Activated T-helper 17 cell treated with anti-CD3 and anti-CD28 coated beads, Interleukin-2, amount 50 U/mL, for 72 hours (primary cell): ENCODE measurements at regions not wholly inside any gene's neighbourhood (a gene's known extent, or its start where the extent isn't known, plus 50 kb on each side); places are given as distances from the start of the nearest gene placed in this dataset.
"Not testable (repeated sequence)": the region's sequence is repeated elsewhere in the genome, so short reads cannot be mapped to it uniquely, and the experiment has no call there.

ENCODE experiments used
- ATAC-seq: fragments of 150-1000 bp; cut with Tn5 transposase; replicated peaks from 2 replicates; pipeline ENCODE4 v1.10.0; 2021; ENCODE audit warnings: mild to moderate bottlenecking, moderate library complexity
- H3K27ac Mint-ChIP-seq: one replicate; pipeline ENCODE4 v1.8.0; 2022; ENCODE audit warnings: mixed read lengths
- H3K27me3 Mint-ChIP-seq: one replicate; pipeline ENCODE4 v1.8.0; 2022; ENCODE audit warnings: mixed read lengths
- H3K36me3 Mint-ChIP-seq: one replicate; pipeline ENCODE4 v1.8.0; 2022; ENCODE audit warnings: low read depth, mild to moderate bottlenecking, mixed read lengths
- H3K4me1 Mint-ChIP-seq: one replicate; pipeline ENCODE4 v1.8.0; 2022; ENCODE audit warnings: mixed read lengths
- H3K4me3 Mint-ChIP-seq: one replicate; pipeline ENCODE4 v1.8.0; 2022; ENCODE audit warnings: mild to moderate bottlenecking, mixed read lengths
- H3K9me3 Mint-ChIP-seq: one replicate; pipeline ENCODE4 v1.8.0; 2022; ENCODE audit warnings: mixed read lengths

GRCh38 chr2:144771348-144771747, 251.4 kb upstream of the ZEB2 start:
- Mint-ChIP-seq H3K27me3 (peaks cover 9% of the 10 kb centered on the region), H3K4me3 (no peak overlapping the region), H3K27ac (no peak overlapping the region), H3K36me3 (no peaks in the 10 kb centered on the region), H3K9me3 (no peaks in the 10 kb centered on the region), H3K4me1 (no peaks in the 10 kb centered on the region)
- no peak for ATAC-seq

DNA sequence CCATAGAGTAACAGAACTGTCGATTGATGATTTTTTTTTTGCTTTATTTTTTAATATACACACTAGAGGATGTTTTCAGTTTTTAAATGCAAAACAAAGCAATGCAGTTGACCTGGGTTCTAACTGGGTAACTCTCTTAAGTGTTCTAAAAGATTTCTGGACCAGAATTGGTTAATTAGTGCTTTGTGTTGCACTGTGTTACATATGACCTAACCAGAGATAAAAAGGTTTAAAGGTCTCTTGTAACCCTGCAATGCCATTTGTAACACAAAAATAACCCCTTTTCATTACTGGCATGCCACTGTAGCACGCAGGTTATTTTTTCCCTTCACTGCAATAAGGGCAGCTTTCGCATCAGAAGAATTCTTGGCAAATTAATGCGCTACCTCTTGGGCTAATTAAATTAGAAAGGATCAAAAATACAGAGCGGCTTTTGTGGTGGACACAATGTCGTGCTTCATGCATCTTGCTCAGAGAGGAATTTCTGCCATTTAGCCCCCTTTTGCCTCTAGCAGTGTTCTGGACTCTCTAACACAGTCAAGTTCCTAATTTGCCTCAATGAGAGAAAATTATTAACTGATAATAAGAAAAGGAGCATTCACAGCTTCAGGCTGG, 250.8 kb upstream of the ZEB2 start:
- H3K9me3 Mint-ChIP-seq: no peaks in the 10 kb centered on the region

DNA sequence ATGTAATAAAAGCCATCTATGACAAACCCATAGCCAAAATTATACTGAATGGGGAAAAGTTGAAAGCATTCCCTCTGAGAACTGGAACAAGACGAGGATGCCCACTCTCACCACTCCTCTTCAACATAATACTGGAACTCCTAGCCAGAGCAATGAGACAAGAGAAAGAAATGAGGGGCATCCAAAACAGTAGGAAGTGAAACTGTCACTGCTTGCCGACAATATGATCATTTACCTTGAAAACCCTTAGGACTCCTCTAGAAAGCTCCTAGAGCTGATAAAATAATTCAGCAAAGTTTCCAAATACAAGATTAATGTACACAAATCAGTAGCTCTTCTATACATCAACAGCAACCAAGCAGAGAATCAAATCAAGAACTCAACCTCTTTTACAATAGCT, 241.0 kb upstream of the ZEB2 start:
- not testable (repeated sequence) for H3K4me3 Mint-ChIP-seq, H3K27ac Mint-ChIP-seq, H3K9me3 Mint-ChIP-seq, H3K4me1 Mint-ChIP-seq, ATAC-seq, H3K36me3 Mint-ChIP-seq
- H3K27me3 Mint-ChIP-seq: peaks cover 12% of the 10 kb centered on the region

More for the DNA sequence above, 250.8 kb upstream of the ZEB2 start:
- peaks cover 9% of the 10 kb centered on the region for H3K27me3 Mint-ChIP-seq
- H3K27ac Mint-ChIP-seq: no peak overlapping the region
- no peak overlapping the region for H3K4me3 Mint-ChIP-seq
- H3K36me3 Mint-ChIP-seq: no peaks in the 10 kb centered on the region
- ATAC-seq: no peak
- no peaks in the 10 kb centered on the region for H3K4me1 Mint-ChIP-seq

- peaks cover 12% of the 10 kb centered on the region for H3K27me3 Mint-ChIP-seq
- H3K27ac Mint-ChIP-seq: no peak overlapping the region
- no peak for ATAC-seq
- H3K36me3 Mint-ChIP-seq: no peaks in the 10 kb centered on the region
- no peak overlapping the region for H3K4me3 Mint-ChIP-seq
- no peaks in the 10 kb centered on the region for H3K4me1 Mint-ChIP-seq
- no peaks in the 10 kb centered on the region for H3K9me3 Mint-ChIP-seq
These were observed 239.8 kb upstream of the ZEB2 start for GRCh38 chr2:144759746-144760145.

GRCh38 chr2:144758196-144758595, 238.3 kb upstream of the ZEB2 start:
- not testable (repeated sequence) for ATAC-seq, H3K9me3 Mint-ChIP-seq, H3K27ac Mint-ChIP-seq, H3K4me3 Mint-ChIP-seq, H3K4me1 Mint-ChIP-seq, H3K36me3 Mint-ChIP-seq
- peaks cover 12% of the 10 kb centered on the region for H3K27me3 Mint-ChIP-seq

DNA sequence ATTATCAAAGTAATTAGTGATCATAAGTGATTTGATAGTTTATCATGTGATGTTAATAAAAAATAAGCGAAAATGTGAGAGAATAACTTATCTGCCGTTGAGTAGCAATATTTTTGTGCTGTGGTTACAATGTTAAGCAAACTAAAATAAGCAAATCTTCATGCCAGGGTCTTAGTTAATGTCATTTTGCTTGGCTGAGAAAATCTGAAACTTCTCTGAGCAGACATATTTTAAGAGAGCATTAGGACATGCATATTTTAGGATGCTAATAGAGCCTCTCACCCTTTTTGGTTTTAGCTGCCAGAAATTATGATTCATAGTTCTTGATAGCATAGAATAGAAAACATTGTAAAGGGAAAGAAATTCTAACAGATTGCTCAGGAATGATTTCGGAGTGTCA, 233.5 kb upstream of the ZEB2 start:
- ATAC-seq: no peak
- H3K27me3 Mint-ChIP-seq: peaks cover 9% of the 10 kb centered on the region
- no peak overlapping the region for H3K4me3 Mint-ChIP-seq
- no peaks in the 10 kb centered on the region for H3K4me1 Mint-ChIP-seq
- no peaks in the 10 kb centered on the region for H3K36me3 Mint-ChIP-seq
- H3K27ac Mint-ChIP-seq: no peak overlapping the region
- H3K9me3 Mint-ChIP-seq: no peaks in the 10 kb centered on the region

GRCh38 chr2:144751142-144751905, 231.4 kb upstream of the ZEB2 start:
- peaks cover 11% of the 10 kb centered on the region for H3K9me3 Mint-ChIP-seq
- H3K4me1 Mint-ChIP-seq: no peaks in the 10 kb centered on the region
- no peaks in the 10 kb centered on the region for H3K36me3 Mint-ChIP-seq
- no peak overlapping the region for H3K4me3 Mint-ChIP-seq
- peaks cover 4% of the 10 kb centered on the region for H3K27me3 Mint-ChIP-seq
- no peak overlapping the region for H3K27ac Mint-ChIP-seq
- ATAC-seq: no peak

DNA sequence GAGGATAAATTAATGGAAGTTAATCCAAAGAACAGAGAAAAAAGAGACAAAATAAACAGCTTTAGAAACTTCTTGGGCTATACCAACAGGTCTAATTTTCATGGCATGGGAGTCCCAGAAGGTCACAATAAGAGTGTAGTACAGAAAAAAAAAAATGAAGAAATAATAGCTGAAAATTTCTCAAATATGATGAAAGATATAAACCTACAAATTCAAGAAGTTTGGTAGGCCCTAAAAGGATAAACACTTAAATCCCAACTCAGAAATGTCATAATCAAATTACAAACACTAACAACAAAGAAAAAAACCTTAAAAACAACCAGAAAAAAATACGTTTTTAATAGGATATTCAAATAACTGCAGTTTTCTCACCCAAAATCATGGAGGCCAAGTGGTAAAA, 229.3 kb upstream of the ZEB2 start:
- no peak for ATAC-seq
- Mint-ChIP-seq H3K27ac (no peak overlapping the region), H3K27me3 (peaks cover 5% of the 10 kb centered on the region), H3K4me1 (no peaks in the 10 kb centered on the region), H3K36me3 (no peaks in the 10 kb centered on the region), H3K9me3 (peaks cover 17% of the 10 kb centered on the region), H3K4me3 (no peak overlapping the region)

GRCh38 chr2:144748443-144748842, 228.5 kb upstream of the ZEB2 start:
- no peaks in the 10 kb centered on the region for H3K36me3 Mint-ChIP-seq
- H3K9me3 Mint-ChIP-seq: peaks cover 17% of the 10 kb centered on the region
- no peaks in the 10 kb centered on the region for H3K4me1 Mint-ChIP-seq
- no peak for ATAC-seq
- H3K4me3 Mint-ChIP-seq: no peak overlapping the region
- H3K27ac Mint-ChIP-seq: no peak overlapping the region
- peaks cover 5% of the 10 kb centered on the region for H3K27me3 Mint-ChIP-seq

- Mint-ChIP-seq H3K9me3 (peaks cover 17% of the 10 kb centered on the region), H3K4me3 (no peak overlapping the region), H3K36me3 (no peaks in the 10 kb centered on the region), H3K27ac (no peak overlapping the region), H3K4me1 (no peaks in the 10 kb centered on the region), H3K27me3 (peaks cover 5% of the 10 kb centered on the region)
- ATAC-seq: no peak
These were observed 227.7 kb upstream of the ZEB2 start for GRCh38 chr2:144747571-144747970.

DNA sequence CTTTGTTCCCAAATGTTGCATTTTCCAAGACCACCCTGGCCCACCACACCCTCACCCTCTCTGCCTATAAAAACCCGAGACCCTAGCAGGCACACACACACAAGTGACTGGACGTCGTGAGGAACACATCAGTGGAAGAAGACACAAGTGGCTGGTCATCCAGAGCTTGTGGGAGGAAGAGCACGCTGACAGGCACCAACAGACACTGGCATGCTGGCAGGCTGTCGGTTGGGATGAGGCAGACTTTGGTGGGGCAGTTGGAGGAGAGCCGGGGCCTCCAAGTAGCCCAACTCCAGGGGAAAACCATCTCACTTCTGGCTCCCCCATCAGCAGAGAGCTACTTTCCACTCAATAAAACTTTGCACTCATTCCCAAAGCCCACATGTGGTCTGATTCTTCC, 225.5 kb upstream of the ZEB2 start:
- H3K27ac Mint-ChIP-seq: no peak overlapping the region
- ATAC-seq: no peak
- no peak overlapping the region for H3K4me3 Mint-ChIP-seq
- peaks cover 10% of the 10 kb centered on the region for H3K27me3 Mint-ChIP-seq
- no peaks in the 10 kb centered on the region for H3K4me1 Mint-ChIP-seq
- peaks cover 17% of the 10 kb centered on the region for H3K9me3 Mint-ChIP-seq
- no peaks in the 10 kb centered on the region for H3K36me3 Mint-ChIP-seq

GRCh38 chr2:144738749-144739148, 218.8 kb upstream of the ZEB2 start:
- no peak for ATAC-seq
- H3K4me1 Mint-ChIP-seq: no peaks in the 10 kb centered on the region
- H3K36me3 Mint-ChIP-seq: no peaks in the 10 kb centered on the region
- peaks cover 10% of the 10 kb centered on the region for H3K27me3 Mint-ChIP-seq
- no peak overlapping the region for H3K27ac Mint-ChIP-seq
- no peak overlapping the region for H3K4me3 Mint-ChIP-seq
- H3K9me3 Mint-ChIP-seq: no peaks in the 10 kb centered on the region

- H3K9me3 Mint-ChIP-seq: no peaks in the 10 kb centered on the region
- no peak overlapping the region for H3K4me3 Mint-ChIP-seq
- peaks cover 3% of the 10 kb centered on the region for H3K27me3 Mint-ChIP-seq
- no peak for ATAC-seq
- H3K36me3 Mint-ChIP-seq: no peaks in the 10 kb centered on the region
- H3K27ac Mint-ChIP-seq: no peak overlapping the region
- H3K4me1 Mint-ChIP-seq: no peaks in the 10 kb centered on the region
These were observed 210.8 kb upstream of the ZEB2 start for GRCh38 chr2:144730711-144731110.

DNA sequence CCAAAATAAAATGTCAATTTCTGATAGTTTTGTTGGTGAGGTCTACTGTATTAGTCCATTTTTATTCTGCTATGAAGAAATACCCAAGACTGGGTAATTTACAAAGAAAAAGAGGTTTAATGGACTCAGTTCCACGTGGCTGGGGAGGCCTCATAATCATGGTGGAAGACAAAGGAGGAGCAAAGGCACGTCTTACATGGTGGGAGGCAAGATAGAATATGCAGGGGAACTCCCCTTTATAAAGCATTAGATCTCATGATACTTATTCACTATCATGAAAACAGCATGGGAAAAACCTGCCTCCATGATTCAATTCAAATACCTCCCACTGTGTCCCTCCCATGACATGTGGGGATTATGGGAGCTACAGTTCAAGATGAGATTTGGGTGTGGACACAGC, 204.5 kb upstream of the ZEB2 start:
- not testable (repeated sequence) for ATAC-seq, H3K36me3 Mint-ChIP-seq, H3K9me3 Mint-ChIP-seq, H3K27me3 Mint-ChIP-seq, H3K4me1 Mint-ChIP-seq, H3K27ac Mint-ChIP-seq, H3K4me3 Mint-ChIP-seq

DNA sequence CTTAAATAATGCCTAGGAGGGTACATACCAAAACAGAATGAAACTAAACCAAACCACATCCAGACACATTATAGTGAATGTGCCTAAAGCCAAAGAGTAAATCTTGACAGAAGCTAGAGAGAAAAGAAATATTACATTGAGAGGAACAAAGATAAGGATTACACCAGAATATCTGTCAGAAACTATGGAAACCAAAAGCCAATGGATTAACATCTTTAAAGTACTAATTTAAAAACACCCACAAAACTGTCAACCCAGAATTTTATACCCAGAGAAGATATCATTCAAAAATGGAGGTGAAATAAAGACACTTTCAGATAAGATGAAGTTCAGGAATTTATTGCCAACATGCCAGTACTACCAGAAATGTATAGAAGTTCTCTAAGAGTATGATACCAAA, 198.5 kb upstream of the ZEB2 start:
- no peaks in the 10 kb centered on the region for H3K4me1 Mint-ChIP-seq
- H3K27ac Mint-ChIP-seq: no peak overlapping the region
- H3K9me3 Mint-ChIP-seq: peaks cover 13% of the 10 kb centered on the region
- H3K36me3 Mint-ChIP-seq: no peaks in the 10 kb centered on the region
- no peak for ATAC-seq
- H3K4me3 Mint-ChIP-seq: no peak overlapping the region
- H3K27me3 Mint-ChIP-seq: peaks cover 11% of the 10 kb centered on the region
